Activated T-helper 1 cell treated with Interleukin-2 at 50 U/mL for 16 hours (primary cell): ENCODE measurements at regions not wholly inside any gene's neighbourhood (a gene's known extent, or its start where the extent isn't known, plus 50 kb on each side); places are given as distances from the start of the nearest gene placed in this dataset.
"Not testable (repeated sequence)": the region's sequence is repeated elsewhere in the genome, so short reads cannot be mapped to it uniquely, and the experiment has no call there.

ENCODE experiments used
- DNase-seq: peaks from one replicate; pipeline ENCODE4 v3.0.0-alpha.2; 2020; ENCODE audit warnings: low read depth

DNA sequence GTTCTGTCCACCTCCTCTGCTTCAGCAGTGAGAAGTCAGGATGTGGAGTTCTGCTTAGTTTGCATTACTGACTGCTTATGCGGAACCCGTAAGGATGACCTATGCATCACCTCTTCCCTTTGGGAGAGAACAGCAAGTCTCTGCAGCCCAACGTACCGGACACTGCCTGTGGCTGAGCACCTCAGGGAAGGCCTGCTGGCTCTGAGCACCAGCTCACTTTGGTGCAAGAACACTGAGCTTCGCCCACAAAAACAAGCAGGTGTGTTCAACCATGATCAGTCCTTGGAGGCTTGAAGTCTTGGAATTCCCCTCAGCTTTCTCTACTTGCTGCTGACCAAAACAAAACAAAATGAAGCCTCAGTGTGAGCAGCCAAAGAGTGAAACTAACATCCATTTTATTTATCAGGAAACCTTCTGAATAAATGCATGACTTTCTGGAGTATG, 52.7 kb upstream of the NCK2 start:
- no peak for DNase-seq

- no peak for DNase-seq
Measured at GRCh38 chr2:105690566-105690965, 54.1 kb upstream of the NCK2 start.

DNA sequence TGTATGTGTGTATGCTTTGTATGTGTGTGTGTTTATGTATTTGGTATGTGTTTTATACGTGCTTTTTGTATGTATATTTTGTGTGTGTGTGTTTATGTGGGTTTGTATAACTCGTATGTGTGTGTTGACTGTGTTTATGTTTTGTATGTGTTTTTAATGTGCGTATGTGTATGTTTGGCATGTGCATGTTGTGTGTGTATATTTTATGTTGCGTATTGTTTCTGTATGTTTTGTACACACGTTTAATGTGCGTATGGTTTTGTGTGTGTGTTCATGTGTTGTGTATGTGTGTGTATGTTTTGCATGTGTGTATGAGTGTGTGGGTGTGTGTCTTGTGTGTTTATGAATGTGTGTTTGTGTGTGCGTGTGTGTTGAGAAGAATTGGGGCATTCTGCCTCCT, 55.2 kb upstream of the NCK2 start:
- no peak for DNase-seq

DNA sequence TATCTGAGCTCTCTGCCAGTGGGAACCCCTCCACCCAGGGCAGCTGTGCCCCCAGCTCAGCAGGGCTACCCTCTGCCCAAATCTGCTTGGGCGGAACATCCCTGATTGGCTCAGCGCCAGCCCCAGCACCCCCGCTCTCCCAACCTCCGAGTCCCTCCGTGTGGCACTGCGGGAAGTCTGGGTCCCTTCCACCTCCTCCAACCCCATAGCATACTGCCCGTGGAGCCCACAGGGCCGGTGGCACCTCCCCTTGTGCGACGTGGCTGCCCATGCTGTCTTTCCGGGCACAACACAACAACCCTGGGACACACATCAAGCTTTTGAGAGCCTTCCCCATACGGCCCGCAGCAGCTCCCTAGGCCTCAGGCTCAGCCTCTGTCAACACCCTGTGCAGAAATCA, 55.8 kb upstream of the NCK2 start:
- no peak for DNase-seq

DNA sequence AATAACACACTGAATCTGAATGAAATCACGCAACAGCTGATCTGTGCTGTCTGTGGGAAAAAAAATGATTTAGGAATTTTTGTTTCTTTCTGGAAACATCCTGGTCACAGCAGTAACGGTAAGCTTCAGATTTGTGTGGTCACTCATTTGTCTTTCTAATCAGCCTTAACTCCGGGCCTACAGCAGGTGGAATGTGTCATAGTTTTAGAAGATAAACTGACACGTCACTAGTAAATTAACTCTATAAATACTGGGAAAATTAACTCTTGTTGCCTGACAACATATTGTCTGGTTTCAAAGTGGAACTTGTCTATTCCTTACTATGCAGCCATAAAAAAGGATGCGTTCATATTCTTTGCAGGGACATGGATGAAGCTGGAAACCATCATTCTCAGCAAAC, 58.1 kb upstream of the NCK2 start:
- DNase-seq = no peak

DNA sequence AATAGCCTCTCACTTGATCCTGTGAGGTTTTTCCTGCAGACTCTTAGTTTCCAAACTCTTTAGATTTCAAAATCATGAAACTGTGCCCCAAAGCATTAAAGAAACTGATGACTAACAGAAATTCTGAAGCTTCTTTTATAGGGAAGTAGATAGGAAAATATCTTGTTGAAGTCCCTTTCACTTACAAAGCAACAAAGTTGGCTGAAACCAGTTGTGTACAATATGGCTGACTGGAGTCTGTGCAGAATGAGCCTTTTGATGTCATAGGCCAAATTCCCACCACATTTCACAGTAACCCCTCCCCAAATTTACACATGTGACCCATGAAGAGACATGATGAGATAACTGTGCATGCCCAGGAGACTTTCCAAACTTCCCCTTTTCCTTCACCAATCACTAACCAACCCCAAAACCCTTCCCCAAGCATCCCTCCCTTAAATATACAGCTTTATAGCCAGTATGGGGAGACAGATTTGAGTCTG, 61.7 kb upstream of the NCK2 start:
- no peak for DNase-seq

DNA sequence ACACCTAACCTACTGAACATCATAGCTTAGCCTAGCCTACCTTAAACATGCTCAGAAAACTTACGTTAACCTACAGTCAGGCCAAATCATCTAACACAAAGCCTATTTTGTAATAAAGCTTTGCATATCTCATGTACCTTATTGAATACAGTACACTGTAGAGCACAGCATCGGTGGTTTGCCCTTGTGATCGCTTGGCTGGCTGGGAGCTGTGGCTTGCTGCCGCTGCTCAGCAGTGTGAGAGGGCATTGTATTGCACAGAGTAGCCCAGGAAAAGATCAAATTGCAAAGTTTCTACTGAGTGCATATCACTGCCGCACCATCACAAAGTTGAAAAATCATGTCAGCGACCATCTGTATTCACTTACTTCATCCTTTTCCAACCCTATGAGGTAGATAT, 62.3 kb upstream of the NCK2 start:
- no peak for DNase-seq

DNA sequence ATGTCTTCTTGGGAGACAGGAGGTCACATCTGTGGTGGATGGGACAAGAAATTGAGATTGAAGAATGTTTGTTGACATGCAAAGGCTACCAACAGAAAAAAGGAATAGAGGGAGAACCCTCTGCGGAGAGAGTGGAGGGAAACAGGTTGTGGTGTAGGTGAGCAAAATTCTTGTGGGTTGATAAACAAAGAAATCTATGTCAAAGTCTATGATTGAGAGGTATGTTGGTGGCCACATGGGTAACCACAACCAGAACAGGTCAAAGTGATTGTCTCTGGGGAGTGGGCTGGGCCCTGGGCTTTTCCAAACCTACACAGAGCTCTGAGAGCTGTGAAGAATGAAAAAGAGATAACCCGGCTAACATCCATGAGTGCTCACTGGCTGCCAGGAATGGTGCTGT, 62.8 kb upstream of the NCK2 start:
- no peak for DNase-seq

GRCh38 chr2:105680357-105680756, 64.4 kb upstream of the NCK2 start:
- no peak for DNase-seq

DNA sequence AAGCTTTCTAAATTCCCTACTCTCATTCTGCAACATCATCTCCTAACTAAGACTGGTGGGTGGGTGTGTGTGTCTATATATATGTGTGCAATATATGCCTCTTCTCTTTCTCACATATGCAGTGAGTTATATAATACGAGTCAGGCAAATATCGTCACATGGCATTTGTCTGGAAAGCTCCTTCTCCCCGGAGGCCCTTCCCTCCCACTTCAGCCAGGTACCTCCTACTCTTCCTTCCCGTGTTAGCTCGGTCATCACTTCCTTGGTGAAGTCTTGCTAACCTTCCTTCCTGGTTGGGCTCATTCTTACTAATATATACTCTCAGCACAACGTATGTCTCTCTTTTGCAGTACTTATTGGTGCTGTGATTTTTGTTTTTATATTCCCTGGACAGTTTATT, 66.4 kb upstream of the NCK2 start:
- no peak for DNase-seq

- no peak for DNase-seq
Measured at GRCh38 chr2:105677901-105678300, 66.8 kb upstream of the NCK2 start.

DNA sequence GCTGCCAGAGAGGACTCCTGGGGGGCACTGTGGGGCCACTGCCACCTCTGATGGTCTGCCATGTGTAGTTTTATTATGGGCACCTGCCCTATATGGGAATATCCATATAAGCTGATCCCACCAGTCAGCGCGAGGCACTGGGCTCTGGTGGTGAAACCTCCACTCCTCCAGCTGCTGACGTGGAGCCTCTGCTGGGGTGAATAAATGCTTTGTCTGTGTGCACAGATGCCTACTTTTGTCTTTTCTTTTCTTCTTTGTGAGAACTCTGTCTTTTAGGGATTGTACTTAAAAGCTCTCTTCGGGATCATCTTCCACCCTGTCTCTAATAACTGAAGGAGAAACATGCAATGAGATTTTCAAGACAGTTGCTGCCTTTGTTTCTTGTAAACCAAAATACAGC, 68.9 kb upstream of the NCK2 start:
- no peak for DNase-seq

- DNase-seq = no peak
Measured at GRCh38 chr2:105674859-105675541, 69.7 kb upstream of the NCK2 start.

- no peak for DNase-seq
Measured at GRCh38 chr2:105674401-105674800, 70.3 kb upstream of the NCK2 start.

DNA sequence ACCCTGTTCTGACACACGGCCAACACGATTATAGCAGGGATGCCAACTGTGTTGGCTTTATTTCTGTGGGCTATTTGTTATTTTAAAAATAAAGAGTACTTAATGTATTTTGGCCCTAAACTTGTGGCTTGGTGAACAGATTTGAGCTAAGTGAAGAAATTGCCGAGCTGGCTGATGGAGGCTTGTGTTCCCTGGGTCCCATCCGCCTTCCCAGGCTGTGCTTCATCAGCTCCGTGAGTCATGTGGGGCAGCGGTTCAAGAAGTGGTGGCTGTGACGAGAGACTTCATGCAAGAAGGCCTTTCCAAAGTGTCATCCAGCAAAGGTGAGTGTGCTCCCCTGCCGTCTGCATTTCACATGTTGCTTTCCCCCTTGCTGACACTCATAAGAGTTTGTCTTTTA, 73.6 kb upstream of the NCK2 start:
- no peak for DNase-seq

- no peak for DNase-seq
Measured at GRCh38 chr2:105669384-105669891, 75.3 kb upstream of the NCK2 start.

GRCh38 chr2:105665480-105665879, 79.2 kb upstream of the NCK2 start:
- DNase-seq = no peak

GRCh38 chr2:105660489-105660888, 84.2 kb upstream of the NCK2 start:
- no peak for DNase-seq

- DNase-seq = not testable (repeated sequence)
Measured at GRCh38 chr2:105655723-105656606, 88.7 kb upstream of the NCK2 start.

GRCh38 chr2:105655244-105655643, 89.5 kb upstream of the NCK2 start:
- DNase-seq = no peak

- no peak for DNase-seq
Measured at GRCh38 chr2:105654474-105655004, 90.2 kb upstream of the NCK2 start.

- DNase-seq = no peak
Measured at GRCh38 chr2:105653302-105653701, 91.4 kb upstream of the NCK2 start.
